Breast epithelium (tissue), 4 donors: ENCODE measurements at regions not wholly inside any gene's neighbourhood (a gene's known extent, or its start where the extent isn't known, plus 50 kb on each side); places are given as distances from the start of the nearest gene placed in this dataset.
A peak's percentile ranks its signal among the peaks of the same experiment; 100 is the strongest.

Experiments
- DNase-seq, 2 donors: peaks; one replicate each; pipeline ENCODE4 v3.0.0-alpha.2; 2019; ENCODE audit warnings: low spot score in 2 of 2
- H3K27ac ChIP-seq, 2 donors: fragments of 200-600 bp; sonication (generic) in 1 of 2; one replicate each; pipeline ENCODE4 v1.5.1; 2016 to 2019; ENCODE audit warnings: mild to moderate bottlenecking in 1 of 2
- H3K27me3 ChIP-seq, 2 donors: fragments of 200-600 bp; sonication (generic) in 1 of 2; one replicate each; pipeline versions ENCODE4 v1.5.1 to v1.6.0; 2017 to 2019; ENCODE audit warnings: control low read depth in 1 of 2, mild to moderate bottlenecking in 1 of 2
- H3K36me3 ChIP-seq: fragments of 200-600 bp; one replicate; pipeline ENCODE4 v1.5.1; 2019
- H3K4me1 ChIP-seq, 2 donors: fragments of 200-600 bp; sonication (generic); one replicate each; pipeline ENCODE4 v1.5.1; 2016 to 2019; ENCODE audit warnings: control low read depth in 1 of 2
- H3K4me3 ChIP-seq, 3 donors: fragments of 200-600 bp; sonication (generic); 1 replicate in 2 of 3; 2 replicates in 1 of 3; pipeline ENCODE4 v1.5.1; 2016 to 2019; ENCODE audit warnings: mild to moderate bottlenecking in 3 of 3, moderate library complexity in 2 of 3
- H3K9me3 ChIP-seq, 2 donors: fragments of 200-600 bp; sonication (generic) in 1 of 2; one replicate each; pipeline ENCODE4 v1.5.1; 2016 to 2019; ENCODE audit warnings: control low read depth in 1 of 2
- CTCF ChIP-seq, 3 donors: fragments of 450-650 bp; IDR thresholded peaks; one replicate each; pipeline ENCODE4 v1.5.1; 2016 to 2017; ENCODE audit warnings: antibody characterized with exemption in 3 of 3, mild to moderate bottlenecking in 3 of 3, moderate library complexity in 3 of 3
- POLR2A ChIP-seq: fragments of 450-650 bp; IDR thresholded peaks from one replicate; pipeline ENCODE4 v1.6.1; 2016; ENCODE audit warnings: antibody characterized with exemption, mild to moderate bottlenecking, moderate library complexity
- POLR2AphosphoS5 ChIP-seq, 3 donors: sonication (generic); formaldehyde crosslinking; IDR thresholded peaks; one replicate each; pipeline ENCODE4 v1.6.1; 2017; ENCODE audit warnings: antibody characterized with exemption in 3 of 3
- intact Hi-C: fragments of 100-400 bp; cut with DNase I; formaldehyde crosslinking; loops from one replicate; pipeline ENCODE4 v1.15.1; 2023; ENCODE audit warnings: low total_unique reads

DNA sequence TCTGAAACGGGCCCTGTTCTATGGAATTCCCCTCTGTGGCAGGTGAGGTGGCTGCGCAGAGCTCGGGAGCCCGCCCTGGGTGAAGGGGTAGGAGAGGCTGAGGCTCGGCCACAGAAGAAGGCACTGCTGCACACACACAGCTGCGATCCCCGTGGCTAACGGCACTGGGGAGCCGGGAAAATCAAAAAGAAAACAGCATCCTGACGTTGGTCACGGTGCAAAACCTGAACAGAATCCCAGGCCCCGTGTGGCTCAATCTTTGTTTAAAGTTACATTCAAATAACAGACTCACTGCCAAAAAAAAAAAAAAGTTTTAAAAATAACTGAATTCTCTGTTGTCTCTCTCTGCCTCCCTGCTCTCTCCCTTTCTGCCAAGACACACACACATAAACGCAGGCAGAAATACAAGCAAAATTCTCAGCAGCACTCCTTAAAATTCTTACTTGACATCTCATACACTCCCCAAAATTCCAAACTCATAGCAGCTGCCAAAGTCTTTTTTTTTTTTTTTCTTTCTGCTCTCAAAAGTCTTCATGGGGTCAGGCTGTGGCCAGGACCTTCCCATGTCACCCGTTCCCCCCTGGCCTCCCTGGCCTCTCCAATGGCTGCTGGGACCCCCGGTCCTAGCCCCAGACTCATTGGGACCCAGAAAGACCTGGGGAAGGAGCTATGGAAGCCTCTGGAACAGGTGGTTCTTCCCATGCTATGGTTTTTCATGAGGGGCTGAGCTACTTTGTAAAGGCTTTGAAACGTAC is 248.8 kb downstream of the TTLL2 start:
- Histone ChIP-seq H3K27me3 (no peaks in the 10 kb centered on the region), H3K36me3 (no peaks in the 10 kb centered on the region), H3K27ac (no peak overlapping the region), H3K4me1 (no peaks in the 10 kb centered on the region), H3K4me3 (no peak overlapping the region), H3K9me3 (no peaks in the 10 kb centered on the region)
- TF ChIP-seq POLR2AphosphoS5 (IDR thresholded peaks at IDR 0.05) (no peak), POLR2A (no peak), CTCF (IDR thresholded peaks at IDR 0.05) (no peak)
- DNase-seq, result peak in 1 of 2 donors; percentile 30
- intact Hi-C loops, result no loop called here

DNA sequence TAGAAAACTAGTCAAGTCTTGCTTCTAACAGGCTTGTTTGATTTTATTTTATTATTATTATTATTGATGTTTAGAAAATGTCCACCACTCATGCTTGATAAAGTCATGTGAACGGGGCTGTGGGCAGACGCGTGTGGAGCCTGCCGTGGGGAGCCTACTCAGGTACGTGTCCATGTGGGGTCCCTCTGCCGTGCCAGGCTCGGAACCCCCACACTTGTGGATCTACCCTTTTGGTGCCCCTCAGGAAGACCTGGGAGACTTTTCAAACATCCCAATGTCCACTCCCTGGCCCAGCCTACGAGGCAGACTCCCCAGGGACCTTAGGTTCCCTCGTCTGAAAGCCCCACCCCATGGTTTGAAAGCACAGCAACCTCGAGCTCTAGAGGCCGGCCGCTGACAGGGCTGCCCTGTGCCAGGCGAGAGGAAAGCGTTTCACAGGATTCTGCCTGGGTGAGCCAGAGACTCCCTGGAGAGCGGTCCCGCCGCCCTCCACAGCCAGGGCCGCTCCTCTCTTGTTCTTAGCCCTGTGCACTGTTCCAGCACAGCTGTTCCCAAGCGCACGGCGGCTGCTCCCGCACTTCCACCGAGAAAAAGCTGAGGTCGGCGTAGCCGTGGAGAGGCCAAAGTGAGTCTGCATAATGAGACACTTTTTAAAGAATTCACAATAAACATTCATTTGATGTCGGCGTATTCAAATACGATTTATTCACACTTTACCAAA is 249.7 kb downstream of the TTLL2 start:
- Histone ChIP-seq H3K9me3 (no peaks in the 10 kb centered on the region), H3K27ac (no peak overlapping the region), H3K4me3 (no peak overlapping the region), H3K4me1 (no peaks in the 10 kb centered on the region), H3K27me3 (no peaks in the 10 kb centered on the region), H3K36me3 (no peaks in the 10 kb centered on the region)
- TF ChIP-seq CTCF (IDR thresholded peaks at IDR 0.05) (no peak), POLR2AphosphoS5 (IDR thresholded peaks at IDR 0.05) (no peak), POLR2A (no peak)
- peak; percentile 11 to 48 for DNase-seq
- intact Hi-C loops, result no loop called here

GRCh38 chr6:167575158-167575696 is 250.3 kb downstream of the TTLL2 start:
- TF ChIP-seq POLR2AphosphoS5 (IDR thresholded peaks at IDR 0.05), result no peak
- TF ChIP-seq POLR2A, result no peak
- TF ChIP-seq CTCF (IDR thresholded peaks at IDR 0.05), result no peak
- Histone ChIP-seq H3K4me1 (no peaks in the 10 kb centered on the region), H3K9me3 (no peaks in the 10 kb centered on the region), H3K36me3 (no peaks in the 10 kb centered on the region), H3K4me3 (no peak overlapping the region), H3K27ac (no peak overlapping the region), H3K27me3 (no peaks in the 10 kb centered on the region)
- peak in 1 of 2 donors; percentile 39 for DNase-seq
- intact Hi-C loops, result no loop called here

- DNase-seq, result peak in 1 of 2 donors; percentile 25
- intact Hi-C loops, result no loop called here
- no peaks in the 10 kb centered on the region for H3K36me3 ChIP-seq
These were observed 250.5 kb upstream of the AFDN start for GRCh38 chr6:167576050-167576741.

More at GRCh38 chr6:167576050-167576741, 250.5 kb upstream of the AFDN start:
- Histone ChIP-seq H3K9me3 (no peaks in the 10 kb centered on the region), H3K4me3 (no peak overlapping the region), H3K27me3 (no peaks in the 10 kb centered on the region), H3K4me1 (no peaks in the 10 kb centered on the region), H3K27ac (no peak overlapping the region)
- TF ChIP-seq POLR2A (no peak), POLR2AphosphoS5 (IDR thresholded peaks at IDR 0.05) (no peak), CTCF (IDR thresholded peaks at IDR 0.05) (no peak)
